ENCODE measurements at regions not wholly inside any gene's neighbourhood (a gene's known extent, or its start where the extent isn't known, plus 50 kb on each side); places are given as distances from the start of the nearest gene placed in this dataset.

GRCh38 chrX:134074151-134074550 lies 88.8 kb upstream of the GPC3 start:
- Histone ChIP-seq H3K4me3 (ENCODE audit: low read length in 2 of 2) (no peak overlapping the region), H3K9me3 (replicated peaks in 1 of 2; ENCODE audit: control insufficient read depth in 2 of 2, insufficient read depth in 1 of 2, low read depth in 1 of 2, low read length in 2 of 2) (peaks cover 4 to 6% of the 10 kb centered on the region in 2 donors), H2BK15ac (ENCODE audit: low read length) (no peak overlapping the region), H3K27me3 (ENCODE audit: control insufficient read depth in 3 of 3, insufficient read depth in 3 of 3, low read depth in 1 of 3, low read length in 3 of 3) (peaks cover 0 to 12% (median 0%) of the 10 kb centered on the region in 3 experiments), H3K9ac (ENCODE audit: low read depth, low read length, poor library complexity) (no peak overlapping the region), H2BK120ac (ENCODE audit: low read depth, low read length) (no peak overlapping the region), H3K14ac (ENCODE audit: low read length) (no peak overlapping the region), H3K23ac (ENCODE audit: low read depth, low read length, poor library complexity) (no peak overlapping the region), H2BK12ac (ENCODE audit: low read length) (no peak overlapping the region), H3K36me3 (replicated peaks in 1 of 2; ENCODE audit: control insufficient read depth in 2 of 2, insufficient read depth in 2 of 2, low read length in 2 of 2) (no peaks in the 10 kb centered on the region), H3K79me1 (ENCODE audit: low read depth, low read length) (no peaks in the 10 kb centered on the region), H3K4me1 (ENCODE audit: control insufficient read depth in 2 of 2, insufficient read depth in 1 of 2, low read depth in 1 of 2, low read length in 2 of 2) (no peaks in the 10 kb centered on the region), H4K91ac (ENCODE audit: low read depth, low read length, poor library complexity) (no peak overlapping the region), H3K27ac (replicated peaks; ENCODE audit: low read length) (no peak overlapping the region), H2BK5ac (ENCODE audit: low read length) (no peak overlapping the region), H2AFZ (ENCODE audit: low read length) (no peak overlapping the region), H2AK5ac (ENCODE audit: low read depth, low read length) (no peak overlapping the region), H3K18ac (ENCODE audit: low read length) (no peak overlapping the region), H3K4me2 (ENCODE audit: insufficient read depth, low read length, poor library complexity, severe bottlenecking) (no peak overlapping the region), H3K4ac (ENCODE audit: low read length) (no peak overlapping the region), H4K8ac (ENCODE audit: low read depth, low read length) (no peak overlapping the region)
- no peak for DNase-seq (ENCODE audit: low spot score)
- no CpG with 5 or more reads among the region's 3 CpGs for WGBS, 2 donors (ENCODE audit: extremely low coverage in 2 of 2, insufficient read length in 2 of 2, insufficient replicate concordance in 1 of 2)

- Histone ChIP-seq H2AK5ac (ENCODE audit: low read depth, low read length) (no peak overlapping the region), H3K27me3 (ENCODE audit: control insufficient read depth in 3 of 3, insufficient read depth in 3 of 3, low read depth in 1 of 3, low read length in 3 of 3) (peaks cover 0 to 10% (median 0%) of the 10 kb centered on the region in 3 experiments), H3K4me3 (ENCODE audit: low read length in 2 of 2) (peak overlapping the region in 1 of 2 donors; percentile 48), H3K14ac (ENCODE audit: low read length) (peak overlapping the region; percentile 44), H3K4me2 (ENCODE audit: insufficient read depth, low read length, poor library complexity, severe bottlenecking) (no peak overlapping the region), H3K18ac (ENCODE audit: low read length) (no peak overlapping the region), H2BK12ac (ENCODE audit: low read length) (no peak overlapping the region), H3K4ac (ENCODE audit: low read length) (no peak overlapping the region), H2BK120ac (ENCODE audit: low read depth, low read length) (no peak overlapping the region), H3K23ac (ENCODE audit: low read depth, low read length, poor library complexity) (no peak overlapping the region), H3K9me3 (replicated peaks in 1 of 2; ENCODE audit: control insufficient read depth in 2 of 2, insufficient read depth in 1 of 2, low read depth in 1 of 2, low read length in 2 of 2) (peaks cover 4 to 6% of the 10 kb centered on the region in 2 donors), H2BK15ac (ENCODE audit: low read length) (no peak overlapping the region), H2BK5ac (ENCODE audit: low read length) (no peak overlapping the region), H2AFZ (ENCODE audit: low read length) (no peak overlapping the region), H3K4me1 (ENCODE audit: control insufficient read depth in 2 of 2, insufficient read depth in 1 of 2, low read depth in 1 of 2, low read length in 2 of 2) (no peaks in the 10 kb centered on the region), H3K9ac (ENCODE audit: low read depth, low read length, poor library complexity) (no peak overlapping the region), H3K79me1 (ENCODE audit: low read depth, low read length) (no peaks in the 10 kb centered on the region), H4K91ac (ENCODE audit: low read depth, low read length, poor library complexity) (no peak overlapping the region), H3K27ac (replicated peaks; ENCODE audit: low read length) (no peak overlapping the region), H3K36me3 (replicated peaks in 1 of 2; ENCODE audit: control insufficient read depth in 2 of 2, insufficient read depth in 2 of 2, low read length in 2 of 2) (no peaks in the 10 kb centered on the region), H4K8ac (ENCODE audit: low read depth, low read length) (peak overlapping the region; percentile 56)
- no peak for DNase-seq (ENCODE audit: low spot score)
- no CpG with 5 or more reads among the region's 26 CpGs for WGBS, 2 donors (ENCODE audit: extremely low coverage in 2 of 2, insufficient read length in 2 of 2, insufficient replicate concordance in 1 of 2)
Measured at GRCh38 chrX:134075894-134076718, 90.7 kb upstream of the GPC3 start.

- no peak overlapping the region for H2BK12ac ChIP-seq (ENCODE audit: low read length)
- no peak overlapping the region for H2AFZ ChIP-seq (ENCODE audit: low read length)
- no peak overlapping the region for H3K4ac ChIP-seq (ENCODE audit: low read length)
- no peak overlapping the region for H3K14ac ChIP-seq (ENCODE audit: low read length)
- H2BK120ac ChIP-seq (ENCODE audit: low read depth, low read length), result no peak overlapping the region
- H3K4me3 ChIP-seq (ENCODE audit: low read length in 2 of 2), result no peak overlapping the region
- H4K8ac ChIP-seq (ENCODE audit: low read depth, low read length), result no peak overlapping the region
- H3K27me3 ChIP-seq (ENCODE audit: control insufficient read depth in 3 of 3, insufficient read depth in 3 of 3, low read depth in 1 of 3, low read length in 3 of 3), result peaks cover 0 to 10% (median 0%) of the 10 kb centered on the region in 3 experiments
- H3K23ac ChIP-seq (ENCODE audit: low read depth, low read length, poor library complexity), result no peak overlapping the region
- no peak overlapping the region for H3K9ac ChIP-seq (ENCODE audit: low read depth, low read length, poor library complexity)
- H2BK15ac ChIP-seq (ENCODE audit: low read length), result no peak overlapping the region
- no peak overlapping the region for H2BK5ac ChIP-seq (ENCODE audit: low read length)
- no peak overlapping the region for H2AK5ac ChIP-seq (ENCODE audit: low read depth, low read length)
- no peaks in the 10 kb centered on the region for H3K9me3 ChIP-seq (replicated peaks in 1 of 2; ENCODE audit: control insufficient read depth in 2 of 2, insufficient read depth in 1 of 2, low read depth in 1 of 2, low read length in 2 of 2)
- no peaks in the 10 kb centered on the region for H3K79me1 ChIP-seq (ENCODE audit: low read depth, low read length)
- H3K18ac ChIP-seq (ENCODE audit: low read length), result no peak overlapping the region
- no peak overlapping the region for H3K4me2 ChIP-seq (ENCODE audit: insufficient read depth, low read length, poor library complexity, severe bottlenecking)
- DNase-seq (ENCODE audit: low spot score), result no peak
- no peaks in the 10 kb centered on the region for H3K36me3 ChIP-seq (replicated peaks in 1 of 2; ENCODE audit: control insufficient read depth in 2 of 2, insufficient read depth in 2 of 2, low read length in 2 of 2)
- no peaks in the 10 kb centered on the region for H3K4me1 ChIP-seq (ENCODE audit: control insufficient read depth in 2 of 2, insufficient read depth in 1 of 2, low read depth in 1 of 2, low read length in 2 of 2)
- H4K91ac ChIP-seq (ENCODE audit: low read depth, low read length, poor library complexity), result no peak overlapping the region
- no peak overlapping the region for H3K27ac ChIP-seq (replicated peaks; ENCODE audit: low read length)
Measured at GRCh38 chrX:134095366-134095765, 110.0 kb upstream of the GPC3 start.

- H3K36me3 ChIP-seq (replicated peaks in 1 of 2; ENCODE audit: control insufficient read depth in 2 of 2, insufficient read depth in 2 of 2, low read length in 2 of 2), result no peaks in the 10 kb centered on the region
- peaks cover 0 to 2% (median 0%) of the 10 kb centered on the region in 3 experiments for H3K27me3 ChIP-seq (ENCODE audit: control insufficient read depth in 3 of 3, insufficient read depth in 3 of 3, low read depth in 1 of 3, low read length in 3 of 3)
- H3K18ac ChIP-seq (ENCODE audit: low read length), result no peak overlapping the region
- H3K79me1 ChIP-seq (ENCODE audit: low read depth, low read length), result no peaks in the 10 kb centered on the region
- H2BK12ac ChIP-seq (ENCODE audit: low read length), result no peak overlapping the region
- no peak overlapping the region for H3K4me2 ChIP-seq (ENCODE audit: insufficient read depth, low read length, poor library complexity, severe bottlenecking)
- H3K27ac ChIP-seq (replicated peaks; ENCODE audit: low read length), result no peak overlapping the region
- H3K9me3 ChIP-seq (replicated peaks in 1 of 2; ENCODE audit: control insufficient read depth in 2 of 2, insufficient read depth in 1 of 2, low read depth in 1 of 2, low read length in 2 of 2), result no peaks in the 10 kb centered on the region
- H2AFZ ChIP-seq (ENCODE audit: low read length), result no peak overlapping the region
- no peak overlapping the region for H3K23ac ChIP-seq (ENCODE audit: low read depth, low read length, poor library complexity)
- no peak overlapping the region for H3K14ac ChIP-seq (ENCODE audit: low read length)
- H3K9ac ChIP-seq (ENCODE audit: low read depth, low read length, poor library complexity), result no peak overlapping the region
- no peak overlapping the region for H2AK5ac ChIP-seq (ENCODE audit: low read depth, low read length)
- no peak overlapping the region for H2BK5ac ChIP-seq (ENCODE audit: low read length)
- no peaks in the 10 kb centered on the region for H3K4me1 ChIP-seq (ENCODE audit: control insufficient read depth in 2 of 2, insufficient read depth in 1 of 2, low read depth in 1 of 2, low read length in 2 of 2)
- no peak overlapping the region for H2BK120ac ChIP-seq (ENCODE audit: low read depth, low read length)
- DNase-seq (ENCODE audit: low spot score), result no peak
- H2BK15ac ChIP-seq (ENCODE audit: low read length), result no peak overlapping the region
- no peak overlapping the region for H4K91ac ChIP-seq (ENCODE audit: low read depth, low read length, poor library complexity)
- H3K4ac ChIP-seq (ENCODE audit: low read length), result no peak overlapping the region
- H3K4me3 ChIP-seq (ENCODE audit: low read length in 2 of 2), result no peak overlapping the region
- no peak overlapping the region for H4K8ac ChIP-seq (ENCODE audit: low read depth, low read length)
Measured at GRCh38 chrX:134101636-134102035, 116.2 kb upstream of the GPC3 start.

All from neuronal stem cell (in vitro differentiated cells).